Endothelial cell of umbilical vein (primary cell): ENCODE measurements at regions not wholly inside any gene's neighbourhood (a gene's known extent, or its start where the extent isn't known, plus 50 kb on each side); places are given as distances from the start of the nearest gene placed in this dataset.

ENCODE experiments used
- JUN ChIP-seq: IDR thresholded peaks from 2 replicates; pipeline ENCODE4 v1.6.1; 2011; ENCODE audit warnings: borderline replicate concordance, low read depth; ENCODE audit not compliant: insufficient read length, insufficient read depth
- TF ChIP-seq, protein P1 (sequence below), 2 donors: IDR thresholded peaks; 1 replicate in 1 of 2; 2 replicates in 1 of 2; pipeline ENCODE4 v1.5.1; 2011; ENCODE audit warnings: low read length in 2 of 2, mild to moderate bottlenecking in 2 of 2, moderate library complexity in 2 of 2, control low read depth in 1 of 2, inconsistent platforms in 1 of 2, low read depth in 1 of 2; ENCODE audit not compliant: insufficient read depth in 1 of 2; ENCODE audit errors: extremely low read depth in 1 of 2

DNA sequence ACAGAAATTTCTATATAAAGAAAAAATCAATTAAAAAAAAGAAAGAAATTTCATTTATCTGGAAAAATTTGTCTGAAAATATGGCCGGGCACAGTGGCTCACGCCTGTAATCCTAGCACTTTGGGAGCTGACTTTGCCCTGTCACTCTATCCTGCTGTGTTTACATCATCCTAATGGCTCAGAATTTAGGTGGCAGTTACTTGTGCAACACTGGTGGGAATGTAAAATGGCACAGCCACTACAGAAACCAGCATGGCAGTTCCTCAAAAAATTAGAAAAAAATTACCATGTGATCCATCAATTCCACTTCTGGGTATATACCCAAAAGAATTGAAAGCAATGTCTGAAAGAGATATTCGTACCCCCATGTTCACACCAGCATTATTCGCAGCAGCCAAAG, 405.2 kb upstream of the AUTS2 start:
- TF ChIP-seq, protein P1, sequence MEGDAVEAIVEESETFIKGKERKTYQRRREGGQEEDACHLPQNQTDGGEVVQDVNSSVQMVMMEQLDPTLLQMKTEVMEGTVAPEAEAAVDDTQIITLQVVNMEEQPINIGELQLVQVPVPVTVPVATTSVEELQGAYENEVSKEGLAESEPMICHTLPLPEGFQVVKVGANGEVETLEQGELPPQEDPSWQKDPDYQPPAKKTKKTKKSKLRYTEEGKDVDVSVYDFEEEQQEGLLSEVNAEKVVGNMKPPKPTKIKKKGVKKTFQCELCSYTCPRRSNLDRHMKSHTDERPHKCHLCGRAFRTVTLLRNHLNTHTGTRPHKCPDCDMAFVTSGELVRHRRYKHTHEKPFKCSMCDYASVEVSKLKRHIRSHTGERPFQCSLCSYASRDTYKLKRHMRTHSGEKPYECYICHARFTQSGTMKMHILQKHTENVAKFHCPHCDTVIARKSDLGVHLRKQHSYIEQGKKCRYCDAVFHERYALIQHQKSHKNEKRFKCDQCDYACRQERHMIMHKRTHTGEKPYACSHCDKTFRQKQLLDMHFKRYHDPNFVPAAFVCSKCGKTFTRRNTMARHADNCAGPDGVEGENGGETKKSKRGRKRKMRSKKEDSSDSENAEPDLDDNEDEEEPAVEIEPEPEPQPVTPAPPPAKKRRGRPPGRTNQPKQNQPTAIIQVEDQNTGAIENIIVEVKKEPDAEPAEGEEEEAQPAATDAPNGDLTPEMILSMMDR (IDR thresholded peaks at IDR 0.05; ENCODE audit: extremely low read depth in 1 of 2, insufficient read depth in 1 of 2, low read depth in 1 of 2, low read length in 2 of 2) = no peak
- no peak for TF ChIP-seq JUN
